ENCODE measurements at regions not wholly inside any gene's neighbourhood (a gene's known extent, or its start where the extent isn't known, plus 50 kb on each side); places are given as distances from the start of the nearest gene placed in this dataset.

DNA sequence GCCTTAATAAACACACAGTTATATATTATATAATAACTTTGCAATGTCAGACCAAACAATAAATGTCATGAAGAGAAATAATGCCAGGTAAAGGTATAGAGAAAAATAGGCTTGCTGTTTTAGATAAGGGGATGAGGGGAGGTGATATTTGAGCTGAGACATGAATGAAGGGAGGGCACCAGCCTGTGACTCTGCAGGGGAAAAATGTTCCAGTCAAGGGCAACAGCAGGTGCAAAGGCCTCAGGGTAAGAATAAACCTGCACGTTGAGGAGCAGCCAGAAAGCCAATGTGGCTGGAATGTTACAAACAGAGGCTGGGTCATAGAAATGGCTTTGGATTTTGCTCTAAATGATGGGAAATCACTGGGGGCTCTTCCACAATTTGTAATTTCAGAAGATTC lies 519.6 kb downstream of the SOX6 start (continued):
- TF ChIP-seq, protein P1, sequence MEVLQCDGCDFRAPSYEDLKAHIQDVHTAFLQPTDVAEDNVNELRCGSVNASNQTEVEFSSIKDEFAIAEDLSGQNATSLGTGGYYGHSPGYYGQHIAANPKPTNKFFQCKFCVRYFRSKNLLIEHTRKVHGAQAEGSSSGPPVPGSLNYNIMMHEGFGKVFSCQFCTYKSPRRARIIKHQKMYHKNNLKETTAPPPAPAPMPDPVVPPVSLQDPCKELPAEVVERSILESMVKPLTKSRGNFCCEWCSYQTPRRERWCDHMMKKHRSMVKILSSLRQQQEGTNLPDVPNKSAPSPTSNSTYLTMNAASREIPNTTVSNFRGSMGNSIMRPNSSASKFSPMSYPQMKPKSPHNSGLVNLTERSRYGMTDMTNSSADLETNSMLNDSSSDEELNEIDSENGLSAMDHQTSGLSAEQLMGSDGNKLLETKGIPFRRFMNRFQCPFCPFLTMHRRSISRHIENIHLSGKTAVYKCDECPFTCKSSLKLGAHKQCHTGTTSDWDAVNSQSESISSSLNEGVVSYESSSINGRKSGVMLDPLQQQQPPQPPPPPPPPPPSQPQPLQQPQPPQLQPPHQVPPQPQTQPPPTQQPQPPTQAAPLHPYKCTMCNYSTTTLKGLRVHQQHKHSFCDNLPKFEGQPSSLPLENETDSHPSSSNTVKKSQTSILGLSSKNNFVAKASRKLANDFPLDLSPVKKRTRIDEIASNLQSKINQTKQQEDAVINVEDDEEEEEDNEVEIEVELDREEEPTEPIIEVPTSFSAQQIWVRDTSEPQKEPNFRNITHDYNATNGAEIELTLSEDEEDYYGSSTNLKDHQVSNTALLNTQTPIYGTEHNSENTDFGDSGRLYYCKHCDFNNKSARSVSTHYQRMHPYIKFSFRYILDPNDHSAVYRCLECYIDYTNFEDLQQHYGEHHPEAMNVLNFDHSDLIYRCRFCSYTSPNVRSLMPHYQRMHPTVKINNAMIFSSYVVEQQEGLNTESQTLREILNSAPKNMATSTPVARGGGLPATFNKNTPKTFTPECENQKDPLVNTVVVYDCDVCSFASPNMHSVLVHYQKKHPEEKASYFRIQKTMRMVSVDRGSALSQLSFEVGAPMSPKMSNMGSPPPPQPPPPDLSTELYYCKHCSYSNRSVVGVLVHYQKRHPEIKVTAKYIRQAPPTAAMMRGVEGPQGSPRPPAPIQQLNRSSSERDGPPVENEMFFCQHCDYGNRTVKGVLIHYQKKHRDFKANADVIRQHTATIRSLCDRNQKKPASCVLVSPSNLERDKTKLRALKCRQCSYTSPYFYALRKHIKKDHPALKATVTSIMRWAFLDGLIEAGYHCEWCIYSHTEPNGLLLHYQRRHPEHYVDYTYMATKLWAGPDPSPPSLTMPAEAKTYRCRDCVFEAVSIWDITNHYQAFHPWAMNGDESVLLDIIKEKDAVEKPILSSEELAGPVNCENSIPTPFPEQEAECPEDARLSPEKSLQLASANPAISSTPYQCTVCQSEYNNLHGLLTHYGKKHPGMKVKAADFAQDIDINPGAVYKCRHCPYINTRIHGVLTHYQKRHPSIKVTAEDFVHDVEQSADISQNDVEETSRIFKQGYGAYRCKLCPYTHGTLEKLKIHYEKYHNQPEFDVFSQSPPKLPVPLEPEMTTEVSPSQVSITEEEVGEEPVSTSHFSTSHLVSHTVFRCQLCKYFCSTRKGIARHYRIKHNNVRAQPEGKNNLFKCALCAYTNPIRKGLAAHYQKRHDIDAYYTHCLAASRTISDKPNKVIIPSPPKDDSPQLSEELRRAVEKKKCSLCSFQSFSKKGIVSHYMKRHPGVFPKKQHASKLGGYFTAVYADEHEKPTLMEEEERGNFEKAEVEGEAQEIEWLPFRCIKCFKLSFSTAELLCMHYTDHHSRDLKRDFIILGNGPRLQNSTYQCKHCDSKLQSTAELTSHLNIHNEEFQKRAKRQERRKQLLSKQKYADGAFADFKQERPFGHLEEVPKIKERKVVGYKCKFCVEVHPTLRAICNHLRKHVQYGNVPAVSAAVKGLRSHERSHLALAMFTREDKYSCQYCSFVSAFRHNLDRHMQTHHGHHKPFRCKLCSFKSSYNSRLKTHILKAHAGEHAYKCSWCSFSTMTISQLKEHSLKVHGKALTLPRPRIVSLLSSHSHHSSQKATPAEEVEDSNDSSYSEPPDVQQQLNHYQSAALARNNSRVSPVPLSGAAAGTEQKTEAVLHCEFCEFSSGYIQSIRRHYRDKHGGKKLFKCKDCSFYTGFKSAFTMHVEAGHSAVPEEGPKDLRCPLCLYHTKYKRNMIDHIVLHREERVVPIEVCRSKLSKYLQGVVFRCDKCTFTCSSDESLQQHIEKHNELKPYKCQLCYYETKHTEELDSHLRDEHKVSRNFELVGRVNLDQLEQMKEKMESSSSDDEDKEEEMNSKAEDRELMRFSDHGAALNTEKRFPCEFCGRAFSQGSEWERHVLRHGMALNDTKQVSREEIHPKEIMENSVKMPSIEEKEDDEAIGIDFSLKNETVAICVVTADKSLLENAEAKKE (CRISPR knock-in tag; IDR thresholded peaks at IDR 0.05), result no peak
- TF ChIP-seq CREB1 (CRISPR knock-in tag; IDR thresholded peaks at IDR 0.05; ENCODE audit: low read depth), result no peak
- TF ChIP-seq POLR2AphosphoS5 (IDR thresholded peaks at IDR 0.05; ENCODE audit: low read depth), result no peak
- no peak for TF ChIP-seq NANOG (IDR thresholded peaks at IDR 0.05; ENCODE audit: borderline replicate concordance)
- TF ChIP-seq EZH2 (IDR thresholded peaks at IDR 0.05; ENCODE audit: low read depth, unreplicated experiment), result no peak

DNA sequence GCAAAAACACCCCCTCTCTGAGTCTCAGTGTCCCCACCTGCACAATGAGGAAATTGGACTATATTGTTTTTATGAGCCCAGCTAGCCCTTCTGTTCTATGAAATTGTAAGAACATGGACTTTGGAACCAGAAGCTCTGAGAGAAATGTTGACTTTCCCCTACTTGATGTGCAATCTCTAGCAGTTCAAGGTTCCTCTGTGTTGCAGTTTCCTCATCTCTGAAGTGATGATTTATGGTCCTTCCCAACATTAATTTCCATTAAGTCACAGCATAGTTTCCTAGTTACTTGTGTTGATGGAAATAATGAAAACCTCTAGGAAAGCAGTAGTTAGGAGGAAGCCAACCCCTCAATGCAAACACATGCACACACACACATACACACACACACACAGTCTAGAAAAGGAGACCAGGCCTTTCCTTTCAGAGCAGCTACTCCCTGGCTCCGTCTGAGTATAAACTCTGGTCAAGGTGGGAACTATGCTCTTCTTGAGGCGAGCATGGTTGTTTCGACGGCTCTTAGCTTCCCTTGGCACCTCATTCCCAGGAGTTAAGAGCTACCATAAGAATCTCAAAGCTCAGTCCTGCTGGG lies 518.4 kb downstream of the SOX6 start:
- no peak for DNase-seq (ENCODE audit: low spot score)
- no peaks in the 10 kb centered on the region for H3K9me3 Mint-ChIP-seq
- no peak for TF ChIP-seq EZH2 (IDR thresholded peaks at IDR 0.05; ENCODE audit: low read depth, unreplicated experiment)
- TF ChIP-seq, protein P2, sequence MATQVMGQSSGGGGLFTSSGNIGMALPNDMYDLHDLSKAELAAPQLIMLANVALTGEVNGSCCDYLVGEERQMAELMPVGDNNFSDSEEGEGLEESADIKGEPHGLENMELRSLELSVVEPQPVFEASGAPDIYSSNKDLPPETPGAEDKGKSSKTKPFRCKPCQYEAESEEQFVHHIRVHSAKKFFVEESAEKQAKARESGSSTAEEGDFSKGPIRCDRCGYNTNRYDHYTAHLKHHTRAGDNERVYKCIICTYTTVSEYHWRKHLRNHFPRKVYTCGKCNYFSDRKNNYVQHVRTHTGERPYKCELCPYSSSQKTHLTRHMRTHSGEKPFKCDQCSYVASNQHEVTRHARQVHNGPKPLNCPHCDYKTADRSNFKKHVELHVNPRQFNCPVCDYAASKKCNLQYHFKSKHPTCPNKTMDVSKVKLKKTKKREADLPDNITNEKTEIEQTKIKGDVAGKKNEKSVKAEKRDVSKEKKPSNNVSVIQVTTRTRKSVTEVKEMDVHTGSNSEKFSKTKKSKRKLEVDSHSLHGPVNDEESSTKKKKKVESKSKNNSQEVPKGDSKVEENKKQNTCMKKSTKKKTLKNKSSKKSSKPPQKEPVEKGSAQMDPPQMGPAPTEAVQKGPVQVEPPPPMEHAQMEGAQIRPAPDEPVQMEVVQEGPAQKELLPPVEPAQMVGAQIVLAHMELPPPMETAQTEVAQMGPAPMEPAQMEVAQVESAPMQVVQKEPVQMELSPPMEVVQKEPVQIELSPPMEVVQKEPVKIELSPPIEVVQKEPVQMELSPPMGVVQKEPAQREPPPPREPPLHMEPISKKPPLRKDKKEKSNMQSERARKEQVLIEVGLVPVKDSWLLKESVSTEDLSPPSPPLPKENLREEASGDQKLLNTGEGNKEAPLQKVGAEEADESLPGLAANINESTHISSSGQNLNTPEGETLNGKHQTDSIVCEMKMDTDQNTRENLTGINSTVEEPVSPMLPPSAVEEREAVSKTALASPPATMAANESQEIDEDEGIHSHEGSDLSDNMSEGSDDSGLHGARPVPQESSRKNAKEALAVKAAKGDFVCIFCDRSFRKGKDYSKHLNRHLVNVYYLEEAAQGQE (IDR thresholded peaks at IDR 0.05; ENCODE audit: unreplicated experiment), result no peak

More for the DNA sequence above, 518.4 kb downstream of the SOX6 start:
- Histone ChIP-seq H3K4me1 (ENCODE audit: insufficient read depth) (peaks cover 7% of the 10 kb centered on the region), H3K4me2 (no peak overlapping the region), H4K20me1 (replicated peaks; ENCODE audit: insufficient read depth) (no peaks in the 10 kb centered on the region), H3F3A (replicated peaks; ENCODE audit: low read depth) (no peaks in the 10 kb centered on the region), H3K9me2 (ENCODE audit: insufficient read depth) (no peaks in the 10 kb centered on the region), H3K79me2 (replicated peaks; ENCODE audit: insufficient read depth) (no peaks in the 10 kb centered on the region), H2AFZ (no peak overlapping the region), H3K36me3 (ENCODE audit: insufficient read depth) (no peaks in the 10 kb centered on the region), H3K4me3 (no peak overlapping the region), H3K27me3 (ENCODE audit: insufficient read depth) (no peaks in the 10 kb centered on the region), H3K27ac (ENCODE audit: low read depth) (no peak overlapping the region)
- H3K27me3 Mint-ChIP-seq (ENCODE audit: insufficient read depth, low read depth, poor library complexity), result peaks cover 2% of the 10 kb centered on the region
- H3K27ac Mint-ChIP-seq, result no peak overlapping the region
- H3K4me1 Mint-ChIP-seq, result peaks cover 7% of the 10 kb centered on the region; the same call in 2 of the 3 replicates
- H3K4me3 Mint-ChIP-seq, result no peak overlapping the region
- no peaks in the 10 kb centered on the region for H3K36me3 Mint-ChIP-seq (ENCODE audit: low read depth)
- no peak for ATAC-seq
